HepG2 (cell line): ENCODE measurements at regions not wholly inside any gene's neighbourhood (a gene's known extent, or its start where the extent isn't known, plus 50 kb on each side); places are given as distances from the start of the nearest gene placed in this dataset.

Experiments used
- AHDC1 ChIP-seq: sonication (generic); formaldehyde crosslinking; IDR thresholded peaks from 2 replicates; pipeline ENCODE4 v1.5.1; 2020; ENCODE audit warnings: mild to moderate bottlenecking, missing genetic modification reagents, borderline replicate concordance
- BCL6 ChIP-seq: IDR thresholded peaks from 2 replicates; pipeline ENCODE4 v1.6.1; 2016; ENCODE audit warnings: missing genetic modification reagents, missing compliant biosample characterization
- DNMT3B ChIP-seq: conservative IDR thresholded peaks from 2 replicates; pipeline ENCODE4 v1.6.1; 2016; ENCODE audit warnings: missing biosample characterization, control low read depth
- EP300 ChIP-seq, 3 experiments: sonication (generic) in 1 of 3; formaldehyde crosslinking in 1 of 3; IDR thresholded peaks; 2 replicates each; pipeline versions ENCODE4 v1.5.1 to v1.6.1; 2011 to 2020; ENCODE audit warnings: low read depth in 2 of 3, low read length in 2 of 3, borderline replicate concordance in 1 of 3, improper control_type of control experiment in 1 of 3, mild to moderate bottlenecking in 1 of 3, missing genetic modification reagents in 1 of 3, moderate library complexity in 1 of 3
- GFI1 ChIP-seq: sonication (generic); formaldehyde crosslinking; IDR thresholded peaks from 2 replicates; pipeline ENCODE4 v1.5.0; 2020; ENCODE audit warnings: missing genetic modification reagents, mild to moderate bottlenecking, borderline replicate concordance
- IRF9 ChIP-seq: sonication (generic); formaldehyde crosslinking; IDR thresholded peaks from 2 replicates; pipeline ENCODE4 v1.8.0; 2022; ENCODE audit warnings: missing genetic modification reagents, mild to moderate bottlenecking, borderline replicate concordance
- ISL2 ChIP-seq: sonication (generic); formaldehyde crosslinking; IDR thresholded peaks from 2 replicates; pipeline ENCODE4 v1.5.0; 2020; ENCODE audit warnings: missing genetic modification reagents
- MED13 ChIP-seq: sonication (generic); formaldehyde crosslinking; IDR thresholded peaks from 2 replicates; pipeline ENCODE4 v1.5.0; 2020; ENCODE audit warnings: missing genetic modification reagents
- NKX3-1 ChIP-seq: sonication (generic); formaldehyde crosslinking; IDR thresholded peaks from 2 replicates; pipeline ENCODE4 v1.5.0; 2020; ENCODE audit warnings: missing genetic modification reagents
- NR2F2 ChIP-seq: IDR thresholded peaks from 2 replicates; pipeline ENCODE4 v1.6.1; 2012; ENCODE audit warnings: low read depth, inconsistent platforms, borderline replicate concordance
- RARA ChIP-seq: IDR thresholded peaks from 2 replicates; pipeline ENCODE4 v1.6.1; 2016; ENCODE audit warnings: missing genetic modification reagents, missing compliant biosample characterization
- SOX5 ChIP-seq: IDR thresholded peaks from 2 replicates; pipeline ENCODE4 v1.6.1; 2016; ENCODE audit warnings: borderline replicate concordance
- THRA ChIP-seq: sonication (generic); formaldehyde crosslinking; IDR thresholded peaks from 2 replicates; pipeline ENCODE4 v1.4.0; 2020; ENCODE audit warnings: missing genetic modification reagents, borderline replicate concordance
- ZBTB21 ChIP-seq: sonication (generic); formaldehyde crosslinking; IDR thresholded peaks from 2 replicates; pipeline ENCODE4 v1.4.0; 2020; ENCODE audit warnings: missing genetic modification reagents
- ZNF513 ChIP-seq: sonication (generic); formaldehyde crosslinking; conservative IDR thresholded peaks from 2 replicates; pipeline ENCODE4 v1.5.0; 2020; ENCODE audit warnings: missing genetic modification reagents
- TF ChIP-seq, protein P1 (sequence below): sonication (generic); formaldehyde crosslinking; IDR thresholded peaks from 2 replicates; pipeline ENCODE4 v1.5.1; 2020; ENCODE audit warnings: mild to moderate bottlenecking, missing genetic modification reagents, moderate library complexity

DNA sequence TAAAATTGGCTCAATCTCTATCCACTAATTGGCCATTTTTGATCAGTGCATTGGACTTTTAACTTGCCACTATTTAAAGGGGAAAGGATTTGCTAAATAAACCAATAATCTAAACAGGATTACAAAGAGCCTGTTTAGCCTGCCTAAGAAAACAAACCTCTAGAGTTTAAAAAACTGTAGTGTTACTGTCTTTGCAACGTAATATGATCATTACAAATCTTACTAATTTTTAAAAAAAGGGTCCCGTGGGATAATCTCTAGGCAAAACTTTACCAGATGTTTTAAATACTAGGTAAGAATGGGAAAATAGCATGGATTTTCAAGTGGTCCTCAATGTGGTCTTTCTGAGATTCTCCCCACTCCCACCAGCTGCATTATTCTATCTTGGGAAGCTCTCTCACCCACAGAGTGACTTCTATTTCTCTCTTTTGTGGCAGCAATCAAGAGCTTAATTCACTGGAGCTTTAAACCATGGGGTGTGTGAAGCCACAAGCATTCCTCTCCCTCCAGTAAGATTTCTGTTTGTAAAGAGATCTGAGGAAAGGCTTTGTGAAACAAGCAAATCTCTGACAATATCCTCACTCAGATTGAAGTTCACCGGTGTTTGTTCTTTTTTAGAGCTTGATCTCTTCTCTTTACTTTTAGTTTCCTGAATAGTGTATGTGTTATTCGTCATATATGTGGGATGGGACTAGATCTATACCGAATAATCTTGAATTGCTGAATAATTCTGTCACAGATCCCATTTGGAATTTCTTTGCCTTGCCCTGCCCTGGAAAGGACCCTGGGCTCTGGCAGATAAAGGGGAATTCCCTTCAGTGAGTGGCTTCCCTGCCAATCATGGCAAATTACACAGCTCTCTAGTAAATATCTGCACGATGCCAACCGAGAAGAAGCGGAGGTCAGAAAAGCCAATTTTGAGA lies 132.2 kb downstream of the TLR5 start (continued):
- TF ChIP-seq, protein P1, sequence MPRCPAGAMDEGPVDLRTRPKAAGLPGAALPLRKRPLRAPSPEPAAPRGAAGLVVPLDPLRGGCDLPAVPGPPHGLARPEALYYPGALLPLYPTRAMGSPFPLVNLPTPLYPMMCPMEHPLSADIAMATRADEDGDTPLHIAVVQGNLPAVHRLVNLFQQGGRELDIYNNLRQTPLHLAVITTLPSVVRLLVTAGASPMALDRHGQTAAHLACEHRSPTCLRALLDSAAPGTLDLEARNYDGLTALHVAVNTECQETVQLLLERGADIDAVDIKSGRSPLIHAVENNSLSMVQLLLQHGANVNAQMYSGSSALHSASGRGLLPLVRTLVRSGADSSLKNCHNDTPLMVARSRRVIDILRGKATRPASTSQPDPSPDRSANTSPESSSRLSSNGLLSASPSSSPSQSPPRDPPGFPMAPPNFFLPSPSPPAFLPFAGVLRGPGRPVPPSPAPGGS (CRISPR knock-in tag): peak; percentile 41; the same call in 1 of the 2 replicates
- TF ChIP-seq SOX5 (CRISPR knock-in tag): peak; percentile 28; the same call in 1 of the 2 replicates
- no peak for TF ChIP-seq NKX3-1 (CRISPR knock-in tag)
- peak; percentile 68; the same call in 1 of the 2 replicates for TF ChIP-seq GFI1 (CRISPR knock-in tag)
- TF ChIP-seq MED13 (CRISPR knock-in tag): no peak
- TF ChIP-seq ZNF513: no peak
- TF ChIP-seq DNMT3B (CRISPR knock-in tag): no peak
- no peak for TF ChIP-seq IRF9 (CRISPR knock-in tag)
- TF ChIP-seq THRA (CRISPR knock-in tag): no peak
- TF ChIP-seq RARA: peak; percentile 30; the same call in 1 of the 2 replicates
- TF ChIP-seq ISL2: peak; percentile 56; the same call in 1 of the 2 replicates
- peak; percentile 39; the same call in 1 of the 2 replicates for TF ChIP-seq AHDC1 (CRISPR knock-in tag)
- TF ChIP-seq NR2F2: no peak
- TF ChIP-seq EP300 (IDR thresholded peaks at IDR 0.05; ENCODE audit: low read depth in 2 of 2, low read length in 2 of 2): peak in 1 of 2 experiments; percentile 37; a peak in 1 of 4 replicates
- TF ChIP-seq EP300 (CRISPR knock-in tag; IDR thresholded peaks at IDR 0.05; ENCODE audit: borderline replicate concordance): no peak
- TF ChIP-seq BCL6 (CRISPR knock-in tag): peak; percentile 61
- TF ChIP-seq ZBTB21: no peak
